Mammary epithelial cell (primary cell): ENCODE measurements at regions not wholly inside any gene's neighbourhood (a gene's known extent, or its start where the extent isn't known, plus 50 kb on each side); places are given as distances from the start of the nearest gene placed in this dataset.

Source experiments
- EZH2 ChIP-seq: IDR thresholded peaks from 2 replicates; pipeline ENCODE4 v1.6.1; 2012; ENCODE audit warnings: low read length, inconsistent platforms, borderline replicate concordance
- TF ChIP-seq, protein P1 (sequence below), 2 donors: IDR thresholded peaks in 1 of 2; conservative IDR thresholded peaks in 1 of 2; 2 replicates each; pipeline ENCODE4 v1.5.1; 2011 to 2012; ENCODE audit warnings: inconsistent platforms in 2 of 2, low read length in 2 of 2, mild to moderate bottlenecking in 2 of 2, control low read depth in 1 of 2, low read depth in 1 of 2; ENCODE audit not compliant: insufficient read depth in 1 of 2; ENCODE audit errors: extremely low read depth in 1 of 2

DNA sequence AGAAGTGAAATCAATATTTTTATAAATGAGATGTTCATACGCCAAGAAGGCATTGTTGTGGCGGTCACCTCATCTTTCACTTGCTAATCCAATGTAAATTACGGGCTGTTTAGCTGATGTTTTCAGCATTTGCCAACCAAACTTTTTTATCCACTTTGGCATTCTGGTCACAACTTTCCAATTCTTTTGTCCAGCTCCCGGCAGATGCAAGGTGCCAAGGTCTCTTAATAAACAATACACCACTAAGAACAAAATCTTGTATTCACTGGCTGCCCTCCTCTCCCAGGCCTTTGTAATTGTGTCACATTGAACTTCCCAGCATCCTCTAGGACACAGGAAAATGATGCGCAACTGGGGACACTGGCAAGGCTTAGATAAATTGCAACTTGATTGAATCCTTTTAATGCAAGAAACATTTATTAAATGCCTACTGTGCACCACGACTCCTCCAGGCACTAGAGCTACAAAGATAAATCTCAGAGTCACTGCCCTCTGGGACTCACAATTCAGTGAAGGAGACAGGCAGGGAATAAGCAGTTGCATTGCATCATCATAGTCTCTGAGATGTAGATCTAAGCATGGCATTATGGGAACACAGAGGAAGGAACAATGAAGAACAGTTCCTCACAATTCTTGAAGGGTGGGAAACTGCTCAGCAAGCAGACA lies 165.4 kb upstream of the C16orf82 start:
- TF ChIP-seq, protein P1, sequence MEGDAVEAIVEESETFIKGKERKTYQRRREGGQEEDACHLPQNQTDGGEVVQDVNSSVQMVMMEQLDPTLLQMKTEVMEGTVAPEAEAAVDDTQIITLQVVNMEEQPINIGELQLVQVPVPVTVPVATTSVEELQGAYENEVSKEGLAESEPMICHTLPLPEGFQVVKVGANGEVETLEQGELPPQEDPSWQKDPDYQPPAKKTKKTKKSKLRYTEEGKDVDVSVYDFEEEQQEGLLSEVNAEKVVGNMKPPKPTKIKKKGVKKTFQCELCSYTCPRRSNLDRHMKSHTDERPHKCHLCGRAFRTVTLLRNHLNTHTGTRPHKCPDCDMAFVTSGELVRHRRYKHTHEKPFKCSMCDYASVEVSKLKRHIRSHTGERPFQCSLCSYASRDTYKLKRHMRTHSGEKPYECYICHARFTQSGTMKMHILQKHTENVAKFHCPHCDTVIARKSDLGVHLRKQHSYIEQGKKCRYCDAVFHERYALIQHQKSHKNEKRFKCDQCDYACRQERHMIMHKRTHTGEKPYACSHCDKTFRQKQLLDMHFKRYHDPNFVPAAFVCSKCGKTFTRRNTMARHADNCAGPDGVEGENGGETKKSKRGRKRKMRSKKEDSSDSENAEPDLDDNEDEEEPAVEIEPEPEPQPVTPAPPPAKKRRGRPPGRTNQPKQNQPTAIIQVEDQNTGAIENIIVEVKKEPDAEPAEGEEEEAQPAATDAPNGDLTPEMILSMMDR (conservative IDR thresholded peaks at IDR 0.05 in 1 of 2, IDR thresholded peaks at IDR 0.05 in 1 of 2; ENCODE audit: extremely low read depth in 1 of 2, insufficient read depth in 1 of 2, low read depth in 1 of 2, low read length in 2 of 2), result no peak
- TF ChIP-seq EZH2, result no peak
